GM18498 (cell line): ENCODE measurements at regions not wholly inside any gene's neighbourhood (a gene's known extent, or its start where the extent isn't known, plus 50 kb on each side); places are given as distances from the start of the nearest gene placed in this dataset.
"Not testable (repeated sequence)": the region's sequence is repeated elsewhere in the genome, so short reads cannot be mapped to it uniquely, and the experiment has no call there.

ENCODE experiments used
- ATAC-seq: cut with Tn5 transposase; IDR thresholded peaks from one replicate; pipeline ENCODE4 v1.9.1; 2021; ENCODE audit warnings: mild to moderate bottlenecking, moderate library complexity; ENCODE audit not compliant: unreplicated experiment

GRCh38 chr6:82783587-82784236 lies 281.9 kb downstream of the UBE3D start:
- no peak for ATAC-seq

GRCh38 chr6:82785206-82785605 lies 280.4 kb downstream of the UBE3D start:
- ATAC-seq, result no peak

GRCh38 chr6:82786248-82786647 lies 279.4 kb downstream of the UBE3D start:
- no peak for ATAC-seq

- ATAC-seq, result no peak
Observed at GRCh38 chr6:82795940-82796339, 269.7 kb downstream of the UBE3D start.

GRCh38 chr6:82801083-82801482 lies 264.6 kb downstream of the UBE3D start:
- ATAC-seq, result no peak

- not testable (repeated sequence) for ATAC-seq
Observed at GRCh38 chr6:82816243-82816642, 249.4 kb downstream of the UBE3D start.

GRCh38 chr6:82818727-82819126 lies 246.9 kb downstream of the UBE3D start:
- ATAC-seq, result no peak

- ATAC-seq, result no peak
Observed at GRCh38 chr6:82823361-82823760, 242.3 kb downstream of the UBE3D start.

GRCh38 chr6:82832811-82833210 lies 232.8 kb downstream of the UBE3D start:
- ATAC-seq, result no peak

GRCh38 chr6:82833481-82833880 lies 232.2 kb downstream of the UBE3D start:
- ATAC-seq, result no peak

- ATAC-seq, result no peak
Observed at GRCh38 chr6:82836022-82836575, 229.5 kb downstream of the UBE3D start.

- ATAC-seq, result no peak
Observed at GRCh38 chr6:82840571-82840970, 225.1 kb downstream of the UBE3D start.

GRCh38 chr6:82841309-82841708 lies 224.3 kb downstream of the UBE3D start:
- no peak for ATAC-seq
